GM18498 (cell line): ENCODE measurements at regions not wholly inside any gene's neighbourhood (a gene's known extent, or its start where the extent isn't known, plus 50 kb on each side); places are given as distances from the start of the nearest gene placed in this dataset.
A peak's percentile ranks its signal among the peaks of the same experiment; 100 is the strongest.

Experiments used
- ATAC-seq: cut with Tn5 transposase; IDR thresholded peaks from one replicate; pipeline ENCODE4 v1.9.1; 2021; ENCODE audit warnings: mild to moderate bottlenecking, moderate library complexity; ENCODE audit not compliant: unreplicated experiment

GRCh38 chr6:166754218-166755030 is 127.4 kb upstream of the RPS6KA2 start:
- no peak for ATAC-seq

GRCh38 chr6:166752928-166753721 is 126.1 kb upstream of the RPS6KA2 start:
- ATAC-seq = no peak

- no peak for ATAC-seq
These were observed 125.0 kb upstream of the RPS6KA2 start for GRCh38 chr6:166752097-166752496.

- ATAC-seq = peak; percentile 80
These were observed 124.1 kb upstream of the RPS6KA2 start for GRCh38 chr6:166751051-166751595.

GRCh38 chr6:166750108-166750793 is 123.2 kb upstream of the RPS6KA2 start:
- ATAC-seq = no peak

GRCh38 chr6:166749666-166750065 is 122.6 kb upstream of the RPS6KA2 start:
- ATAC-seq = no peak

GRCh38 chr6:166747644-166748595 is 120.9 kb upstream of the RPS6KA2 start:
- ATAC-seq = no peak

- ATAC-seq = no peak
These were observed 119.0 kb upstream of the RPS6KA2 start for GRCh38 chr6:166745801-166746668.

- no peak for ATAC-seq
These were observed 117.4 kb upstream of the RPS6KA2 start for GRCh38 chr6:166744223-166745134.

GRCh38 chr6:166743406-166744222 is 116.6 kb upstream of the RPS6KA2 start:
- no peak for ATAC-seq

- no peak for ATAC-seq
These were observed 115.9 kb upstream of the RPS6KA2 start for GRCh38 chr6:166742981-166743380.

- no peak for ATAC-seq
These were observed 112.9 kb upstream of the RPS6KA2 start for GRCh38 chr6:166739976-166740318.

- no peak for ATAC-seq
These were observed 112.3 kb upstream of the RPS6KA2 start for GRCh38 chr6:166739117-166739975.

- ATAC-seq = no peak
These were observed 111.5 kb upstream of the RPS6KA2 start for GRCh38 chr6:166738386-166739116.

GRCh38 chr6:166737261-166737660 is 110.2 kb upstream of the RPS6KA2 start:
- ATAC-seq = no peak

GRCh38 chr6:166736634-166737033 is 109.6 kb upstream of the RPS6KA2 start:
- no peak for ATAC-seq
